ENCODE measurements at regions not wholly inside any gene's neighbourhood (a gene's known extent, or its start where the extent isn't known, plus 50 kb on each side); places are given as distances from the start of the nearest gene placed in this dataset.

DNA sequence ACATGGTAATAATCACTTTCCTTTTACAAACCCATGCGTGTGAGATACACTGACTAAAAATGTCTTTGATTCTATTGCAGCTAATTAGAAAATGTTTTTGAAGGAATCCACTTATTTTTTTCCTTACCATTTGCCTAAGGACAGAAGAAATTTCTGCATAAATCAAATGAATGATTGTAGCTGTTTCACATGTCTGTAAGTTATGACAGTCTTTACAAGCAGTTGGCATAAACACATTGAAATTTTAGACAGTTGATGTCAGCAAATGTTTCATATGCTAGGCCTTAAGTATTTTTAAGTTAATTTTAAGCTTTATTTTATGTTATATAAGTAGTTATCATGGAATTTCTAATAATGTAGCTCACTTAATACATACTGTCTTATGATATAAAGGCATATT is 598.4 kb upstream of the SLITRK6 start:
- H3K27me3 ChIP-seq (ENCODE audit: control insufficient read depth in 2 of 2, insufficient read depth in 2 of 2, low read length in 2 of 2): no peaks in the 10 kb centered on the region
- DNase-seq (ENCODE audit: low read depth, low spot score): no peak
- H4K20me1 ChIP-seq (replicated peaks; ENCODE audit: control insufficient read depth, extremely low read depth, insufficient read depth, low read length): no peaks in the 10 kb centered on the region
- FAIRE-seq: no peak
- H3K9me3 ChIP-seq (replicated peaks; ENCODE audit: control insufficient read depth, insufficient read depth, low read length): peaks cover 3% of the 10 kb centered on the region
- no peak overlapping the region for H3K4me2 ChIP-seq (ENCODE audit: insufficient read depth, low read length)
- intact Hi-C loops (cut with micrococcal nuclease) (no loop called here), dilution Hi-C loops (cut with MboI; ENCODE audit: extremely low pct_ligation_motif_present, low sequenced_read_pairs) (no loop called here)
- H3K4me1 ChIP-seq (ENCODE audit: control insufficient read depth, extremely low read depth, insufficient read depth, low read length): no peaks in the 10 kb centered on the region
- TF ChIP-seq GATA2 (IDR thresholded peaks at IDR 0.05; ENCODE audit: insufficient read depth, insufficient read length, low read depth, low read length) (no peak), POLR2AphosphoS5 (IDR thresholded peaks at IDR 0.05; ENCODE audit: insufficient read depth, low read depth, low read length) (no peak), MYC (IDR thresholded peaks at IDR 0.05; ENCODE audit: low read depth, low read length) (no peak)
- TF ChIP-seq, protein P1, sequence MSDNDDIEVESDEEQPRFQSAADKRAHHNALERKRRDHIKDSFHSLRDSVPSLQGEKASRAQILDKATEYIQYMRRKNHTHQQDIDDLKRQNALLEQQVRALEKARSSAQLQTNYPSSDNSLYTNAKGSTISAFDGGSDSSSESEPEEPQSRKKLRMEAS (IDR thresholded peaks at IDR 0.05; ENCODE audit: insufficient read depth, insufficient read length): no peak
- no peaks in the 10 kb centered on the region for H3K36me3 ChIP-seq (ENCODE audit: control insufficient read depth in 2 of 2, extremely low read depth in 1 of 2, insufficient read depth in 2 of 2, low read length in 2 of 2)
- BruUV-seq (replicated peaks): no TSS peak
- no peak overlapping the region for H3K9ac ChIP-seq (replicated peaks; ENCODE audit: extremely low read depth, insufficient read depth, low read length)
- H2AFZ ChIP-seq (ENCODE audit: low read depth, low read length): no peak overlapping the region
- ChIA-PET POLR2A (no interaction called here), CTCF (no interaction called here)
- H3K4me3 ChIP-seq (replicated peaks in 1 of 3; ENCODE audit: insufficient read depth in 1 of 3, low read depth in 1 of 3, low read length in 3 of 3): no peak overlapping the region
- no peaks in the 10 kb centered on the region for H3K9me1 ChIP-seq (replicated peaks; ENCODE audit: control insufficient read depth, extremely low read depth, insufficient read depth, low read length)
- H3K27ac ChIP-seq (ENCODE audit: insufficient read depth, low read depth, low read length): no peak overlapping the region
- no peaks in the 10 kb centered on the region for H3K79me2 ChIP-seq (ENCODE audit: control insufficient read depth, insufficient read depth, low read length)

DNA sequence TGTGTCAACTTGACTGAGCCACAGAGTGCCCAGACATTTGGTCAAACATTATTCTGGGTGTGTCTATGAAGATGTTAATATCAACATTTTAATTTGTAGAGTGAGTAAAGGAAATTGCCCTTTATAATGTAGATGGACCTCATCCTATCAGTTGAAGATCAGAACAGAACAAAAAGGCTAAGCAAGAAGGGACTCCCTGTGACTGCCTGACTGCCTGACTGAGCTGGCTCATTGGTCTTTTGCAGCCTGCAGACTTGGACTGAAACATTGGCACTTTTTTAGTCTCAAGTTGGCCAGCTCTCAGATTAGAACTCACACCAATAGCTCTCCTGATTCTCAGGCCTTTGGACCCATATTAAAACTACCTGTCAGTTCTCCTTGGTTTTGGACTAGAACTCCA is 600.4 kb upstream of the SLITRK6 start:
- no peaks in the 10 kb centered on the region for H3K36me3 ChIP-seq (ENCODE audit: control insufficient read depth in 2 of 2, extremely low read depth in 1 of 2, insufficient read depth in 2 of 2, low read length in 2 of 2)
- ChIA-PET CTCF (no interaction called here), POLR2A (no interaction called here)
- H3K27me3 ChIP-seq (ENCODE audit: control insufficient read depth in 2 of 2, insufficient read depth in 2 of 2, low read length in 2 of 2): no peaks in the 10 kb centered on the region
- H3K9ac ChIP-seq (replicated peaks; ENCODE audit: extremely low read depth, insufficient read depth, low read length): no peak overlapping the region
- BruUV-seq (replicated peaks): no TSS peak
- FAIRE-seq: no peak
- no peaks in the 10 kb centered on the region for H3K4me1 ChIP-seq (ENCODE audit: control insufficient read depth, extremely low read depth, insufficient read depth, low read length)
- H3K4me2 ChIP-seq (ENCODE audit: insufficient read depth, low read length): no peak overlapping the region
- no peaks in the 10 kb centered on the region for H3K79me2 ChIP-seq (ENCODE audit: control insufficient read depth, insufficient read depth, low read length)
- H3K9me3 ChIP-seq (replicated peaks; ENCODE audit: control insufficient read depth, insufficient read depth, low read length): peaks cover 3% of the 10 kb centered on the region
- H3K4me3 ChIP-seq (replicated peaks in 1 of 3; ENCODE audit: insufficient read depth in 1 of 3, low read depth in 1 of 3, low read length in 3 of 3): no peak overlapping the region
- dilution Hi-C loops (cut with MboI; ENCODE audit: extremely low pct_ligation_motif_present, low sequenced_read_pairs) (no loop called here), intact Hi-C loops (cut with micrococcal nuclease) (no loop called here)
- no peak overlapping the region for H3K27ac ChIP-seq (ENCODE audit: insufficient read depth, low read depth, low read length)
- TF ChIP-seq FOS (IDR thresholded peaks at IDR 0.05; ENCODE audit: borderline replicate concordance, insufficient read depth, low read length): no peak
- TF ChIP-seq MYC (IDR thresholded peaks at IDR 0.05; ENCODE audit: low read depth, low read length): no peak
- no peak for TF ChIP-seq GATA2 (IDR thresholded peaks at IDR 0.05; ENCODE audit: insufficient read depth, insufficient read length, low read depth, low read length)
- TF ChIP-seq POLR2A (IDR thresholded peaks at IDR 0.05; ENCODE audit: low read depth, low read length): no peak
- no peak for TF ChIP-seq EZH2 (IDR thresholded peaks at IDR 0.05; ENCODE audit: borderline replicate concordance, low read depth, low read length, severe bottlenecking)
- TF ChIP-seq, protein P1 (IDR thresholded peaks at IDR 0.05; ENCODE audit: insufficient read depth, insufficient read length): no peak
- TF ChIP-seq, protein P2, sequence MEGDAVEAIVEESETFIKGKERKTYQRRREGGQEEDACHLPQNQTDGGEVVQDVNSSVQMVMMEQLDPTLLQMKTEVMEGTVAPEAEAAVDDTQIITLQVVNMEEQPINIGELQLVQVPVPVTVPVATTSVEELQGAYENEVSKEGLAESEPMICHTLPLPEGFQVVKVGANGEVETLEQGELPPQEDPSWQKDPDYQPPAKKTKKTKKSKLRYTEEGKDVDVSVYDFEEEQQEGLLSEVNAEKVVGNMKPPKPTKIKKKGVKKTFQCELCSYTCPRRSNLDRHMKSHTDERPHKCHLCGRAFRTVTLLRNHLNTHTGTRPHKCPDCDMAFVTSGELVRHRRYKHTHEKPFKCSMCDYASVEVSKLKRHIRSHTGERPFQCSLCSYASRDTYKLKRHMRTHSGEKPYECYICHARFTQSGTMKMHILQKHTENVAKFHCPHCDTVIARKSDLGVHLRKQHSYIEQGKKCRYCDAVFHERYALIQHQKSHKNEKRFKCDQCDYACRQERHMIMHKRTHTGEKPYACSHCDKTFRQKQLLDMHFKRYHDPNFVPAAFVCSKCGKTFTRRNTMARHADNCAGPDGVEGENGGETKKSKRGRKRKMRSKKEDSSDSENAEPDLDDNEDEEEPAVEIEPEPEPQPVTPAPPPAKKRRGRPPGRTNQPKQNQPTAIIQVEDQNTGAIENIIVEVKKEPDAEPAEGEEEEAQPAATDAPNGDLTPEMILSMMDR (IDR thresholded peaks at IDR 0.05; ENCODE audit: extremely low read depth in 1 of 2, insufficient read depth in 1 of 2, low read depth in 1 of 2, low read length in 2 of 2): no peak
- TF ChIP-seq POLR2AphosphoS5 (IDR thresholded peaks at IDR 0.05; ENCODE audit: insufficient read depth, low read depth, low read length): no peak
- no peak for TF ChIP-seq JUN (IDR thresholded peaks at IDR 0.05; ENCODE audit: borderline replicate concordance, insufficient read depth, insufficient read length, low read depth)
- no peaks in the 10 kb centered on the region for H3K9me1 ChIP-seq (replicated peaks; ENCODE audit: control insufficient read depth, extremely low read depth, insufficient read depth, low read length)
- DNase-seq (ENCODE audit: low read depth, low spot score): no peak
- H2AFZ ChIP-seq (ENCODE audit: low read depth, low read length): no peak overlapping the region
- no peaks in the 10 kb centered on the region for H4K20me1 ChIP-seq (replicated peaks; ENCODE audit: control insufficient read depth, extremely low read depth, insufficient read depth, low read length)
